ENCODE measurements at regions not wholly inside any gene's neighbourhood (a gene's known extent, or its start where the extent isn't known, plus 50 kb on each side); places are given as distances from the start of the nearest gene placed in this dataset.

- DNase-seq (ENCODE audit: low read depth), result no peak
- no peak for TF ChIP-seq CTCF (conservative IDR thresholded peaks at IDR 0.05; ENCODE audit: low read length)
- no peak overlapping the region for H3K4me3 ChIP-seq (ENCODE audit: low read length)
Observed at GRCh38 chr11:76730887-76731565, 52.1 kb upstream of the TSKU start.

- DNase-seq (ENCODE audit: low read depth), result no peak
- no peak overlapping the region for H3K4me3 ChIP-seq (ENCODE audit: low read length)
- no peak for TF ChIP-seq CTCF (conservative IDR thresholded peaks at IDR 0.05; ENCODE audit: low read length)
Observed at GRCh38 chr11:76732643-76733042, 50.5 kb upstream of the TSKU start.
